ENCODE measurements at regions not wholly inside any gene's neighbourhood (a gene's known extent, or its start where the extent isn't known, plus 50 kb on each side); places are given as distances from the start of the nearest gene placed in this dataset.
"Not testable (repeated sequence)": the region's sequence is repeated elsewhere in the genome, so short reads cannot be mapped to it uniquely, and the experiment has no call there.

DNA sequence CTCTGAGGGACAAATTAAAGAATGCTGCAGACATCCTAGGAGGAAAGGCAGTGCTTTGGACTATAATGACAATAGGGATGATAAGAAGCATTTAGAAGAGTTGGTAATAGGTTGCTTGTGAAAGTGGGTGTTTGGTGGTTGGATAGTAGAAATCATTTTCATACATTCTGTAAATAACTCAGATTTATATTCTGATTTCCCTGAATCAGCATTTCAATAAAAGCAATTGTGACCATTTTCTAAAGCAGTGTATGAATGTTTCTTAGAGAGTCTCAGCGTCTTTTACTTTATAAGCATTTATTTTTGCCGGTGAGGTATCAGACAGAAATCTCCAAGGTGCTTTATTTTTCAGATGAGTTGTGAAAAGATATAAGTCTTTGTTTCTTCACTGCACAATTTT is 1099.0 kb upstream of the LRRTM1 start:
- no peak for DNase-seq (ENCODE audit: low read depth)

DNA sequence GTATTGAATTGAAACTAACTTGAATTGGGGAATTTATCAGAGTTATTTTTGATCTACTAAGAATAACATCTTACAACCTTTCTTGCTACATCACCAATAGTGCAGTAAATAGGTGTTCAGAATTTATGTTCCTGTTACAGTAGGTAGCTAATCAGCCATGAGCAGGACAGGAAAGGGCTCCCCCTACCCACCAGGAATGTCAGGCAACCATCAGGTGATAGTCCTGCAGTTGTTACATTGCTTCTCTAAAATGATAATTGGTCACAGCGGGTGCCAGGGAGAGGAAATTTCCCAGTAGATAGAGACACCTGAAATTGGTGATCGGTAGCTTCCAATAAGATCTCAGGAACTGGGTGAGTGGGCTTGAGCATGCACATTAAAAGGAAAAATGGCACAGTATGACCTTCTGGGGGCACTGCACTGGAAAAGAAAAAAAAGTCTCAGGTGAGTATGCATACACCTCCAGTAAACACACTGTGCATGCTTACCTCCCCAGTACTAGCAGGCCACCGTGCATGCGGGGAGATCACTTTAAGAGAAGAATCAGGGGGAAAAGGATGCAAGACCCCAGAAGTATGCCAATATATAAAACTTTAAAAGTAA is 1092.0 kb upstream of the LRRTM1 start:
- no peak for DNase-seq (ENCODE audit: low read depth)

DNA sequence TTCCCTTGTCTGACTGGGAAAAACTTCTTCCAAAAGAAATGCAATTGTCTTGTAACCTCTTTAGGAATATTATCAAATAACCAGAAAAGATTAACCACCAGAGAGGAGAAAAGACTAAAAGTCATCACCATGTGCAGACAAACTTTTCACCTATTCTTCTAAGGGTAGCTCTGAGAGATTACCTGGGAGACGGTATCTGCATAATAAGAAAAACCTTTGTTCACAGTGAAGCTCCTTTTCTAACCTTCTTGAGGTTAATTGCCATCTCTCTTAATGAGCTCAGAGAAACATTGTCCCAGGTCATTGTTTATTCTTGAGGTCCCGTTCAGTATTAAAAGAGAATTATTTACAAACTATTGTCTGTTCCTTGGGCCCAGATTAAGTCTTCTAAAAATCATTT is 1091.2 kb upstream of the LRRTM1 start:
- DNase-seq (ENCODE audit: low read depth): no peak

DNA sequence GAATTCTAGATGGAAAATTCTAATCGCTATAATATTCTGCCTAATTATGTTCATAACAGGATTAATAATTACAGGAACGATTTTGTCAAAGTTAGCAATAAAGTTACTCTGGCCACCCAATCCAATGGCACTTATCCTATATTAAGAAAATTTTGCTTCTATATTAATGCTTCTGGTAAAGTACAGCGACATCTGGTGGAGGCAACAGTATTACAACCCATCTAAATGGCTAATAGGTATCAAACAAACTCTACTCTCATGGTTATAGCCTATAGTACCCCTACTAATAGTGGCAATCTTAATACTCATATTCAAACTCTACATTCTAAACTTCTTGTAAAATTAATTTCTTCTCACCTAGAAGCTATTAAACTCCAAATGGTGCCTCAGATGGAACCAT is 1084.7 kb upstream of the LRRTM1 start:
- DNase-seq (ENCODE audit: low read depth): no peak

DNA sequence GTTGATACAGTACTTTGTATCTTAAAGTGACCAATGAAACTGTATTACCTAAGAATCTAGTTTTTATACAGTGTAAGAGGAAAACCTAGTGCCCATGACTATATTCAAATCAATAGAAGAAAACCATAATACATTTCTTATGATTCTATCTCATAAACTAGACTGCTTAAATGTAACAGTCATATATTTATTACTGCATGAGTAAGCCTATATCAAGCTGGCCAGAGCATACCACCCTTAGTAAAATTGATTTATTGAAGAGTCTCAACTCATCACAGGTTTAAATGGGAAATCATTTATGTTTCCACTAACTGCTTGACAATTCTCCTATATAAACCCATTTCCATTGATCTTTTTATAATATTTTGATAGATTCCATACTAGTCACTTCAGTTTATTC is 1059.2 kb upstream of the LRRTM1 start:
- no peak for DNase-seq (ENCODE audit: low read depth)

DNA sequence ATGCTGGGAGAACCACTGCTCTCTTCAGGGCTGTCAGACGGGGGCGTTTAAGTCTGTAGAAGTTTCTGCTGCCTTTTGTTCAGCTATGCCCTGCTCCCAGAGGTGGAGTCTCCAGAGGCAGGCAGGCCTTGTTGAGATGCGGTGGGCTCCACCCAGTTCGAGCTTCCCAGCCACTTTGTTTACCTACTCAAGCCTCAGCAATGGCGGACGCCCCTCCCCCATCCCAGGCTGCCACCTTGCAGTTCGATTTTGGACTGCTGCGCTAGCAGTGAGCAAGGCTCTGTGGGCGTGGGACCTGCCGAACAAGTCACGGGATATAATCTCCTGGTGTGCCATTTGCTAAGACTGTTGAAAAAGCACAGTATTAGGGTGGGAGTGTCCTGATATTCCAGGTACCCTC is 1057.9 kb upstream of the LRRTM1 start:
- not testable (repeated sequence) for DNase-seq (ENCODE audit: low read depth)

DNA sequence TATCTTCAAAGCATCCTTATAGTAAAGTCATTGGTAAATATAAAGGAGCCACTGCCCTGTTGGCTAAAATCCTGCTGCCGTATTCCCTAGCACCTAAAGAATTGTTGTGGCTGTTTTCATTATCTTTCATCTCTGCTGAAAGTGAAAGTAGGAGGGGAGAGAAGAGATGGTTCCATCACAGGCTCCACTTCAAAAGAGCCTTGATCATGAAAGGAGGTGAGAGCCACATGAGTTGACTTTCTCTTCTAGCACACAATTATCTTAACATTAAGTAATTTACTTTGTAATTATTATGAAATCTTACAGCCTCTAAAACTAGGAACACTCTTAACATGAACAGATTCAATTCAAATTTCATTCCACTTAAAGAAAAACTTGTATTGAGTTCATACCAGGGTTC is 1050.9 kb upstream of the LRRTM1 start:
- DNase-seq (ENCODE audit: low read depth): no peak

DNA sequence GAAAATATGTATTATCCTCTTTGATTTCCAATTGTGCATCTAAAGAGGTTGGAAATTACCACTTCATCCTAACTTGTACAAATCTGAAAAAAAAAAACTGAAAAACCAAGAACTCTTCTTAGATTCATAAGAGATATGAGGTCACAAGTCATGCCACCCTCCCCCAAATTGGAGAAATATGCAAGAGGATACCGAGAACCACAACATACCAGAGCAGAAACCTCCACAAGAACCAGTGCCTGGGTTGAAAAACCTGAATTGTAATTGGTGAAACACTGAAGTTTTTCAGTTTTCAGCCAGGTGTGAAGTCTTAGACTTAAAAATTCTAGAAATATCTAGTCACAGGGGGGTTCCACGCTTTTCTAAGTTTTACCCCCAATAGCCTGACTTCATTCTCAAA is 1029.5 kb upstream of the LRRTM1 start:
- DNase-seq (ENCODE audit: low read depth): no peak

DNA sequence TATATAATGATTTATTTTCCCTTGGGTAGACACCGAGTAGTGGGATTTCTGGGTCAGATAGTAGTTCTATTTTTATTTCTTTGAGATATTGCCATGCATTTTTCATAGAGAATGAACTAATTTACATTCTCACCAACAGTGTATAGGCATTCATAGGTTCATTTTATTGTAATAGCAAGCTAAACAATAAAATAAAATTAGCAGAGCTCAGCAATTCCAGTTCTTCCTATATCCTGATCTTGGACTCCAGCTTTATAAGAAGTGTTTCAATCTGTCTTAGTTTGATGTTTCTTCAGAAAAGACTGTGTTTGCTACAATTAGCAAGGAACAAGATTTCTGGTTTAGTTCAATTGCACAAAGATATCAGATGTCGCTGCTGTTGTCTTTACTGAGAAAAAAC is 1024.4 kb upstream of the LRRTM1 start:
- DNase-seq (ENCODE audit: low read depth): no peak

DNA sequence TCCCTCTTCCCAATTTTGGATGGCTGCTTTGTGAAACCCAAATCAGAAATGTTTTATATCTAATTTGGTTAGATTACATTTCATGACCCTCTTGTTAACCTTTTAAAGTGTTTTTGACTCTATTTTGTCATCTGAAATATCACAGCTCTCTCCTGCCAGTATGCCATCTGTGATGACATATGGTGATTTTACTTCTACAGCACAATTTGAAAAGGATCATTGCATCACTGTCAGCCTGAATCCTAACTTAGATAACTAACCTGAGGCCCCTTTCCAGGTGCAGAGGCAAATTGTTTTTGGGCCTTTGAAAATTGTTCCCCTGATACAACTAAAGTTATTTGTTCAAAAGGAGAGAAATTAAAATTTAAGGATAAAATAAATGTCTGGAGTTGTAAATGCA is 1023.4 kb upstream of the LRRTM1 start:
- no peak for DNase-seq (ENCODE audit: low read depth)

DNA sequence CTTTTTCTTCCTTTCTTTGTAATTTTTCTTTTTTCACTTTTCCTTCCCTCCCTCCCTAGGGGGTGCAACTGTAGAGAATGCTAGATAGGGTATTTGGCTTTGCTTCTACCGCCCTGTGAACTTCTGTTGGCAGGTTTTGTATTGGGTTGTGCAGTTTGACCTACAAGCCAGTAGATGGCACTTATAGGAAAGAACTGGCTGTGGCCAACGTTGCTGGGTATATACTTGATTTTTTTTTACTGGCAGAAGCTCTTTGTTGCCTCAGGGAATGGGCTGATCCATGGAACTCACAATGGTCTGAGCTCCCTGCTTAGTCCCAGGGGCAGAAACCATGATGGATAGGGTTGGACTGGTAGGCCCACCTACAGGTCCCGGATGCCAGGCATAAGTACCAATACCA is 1019.5 kb upstream of the LRRTM1 start:
- peak; percentile 32 for DNase-seq (ENCODE audit: low read depth)

DNA sequence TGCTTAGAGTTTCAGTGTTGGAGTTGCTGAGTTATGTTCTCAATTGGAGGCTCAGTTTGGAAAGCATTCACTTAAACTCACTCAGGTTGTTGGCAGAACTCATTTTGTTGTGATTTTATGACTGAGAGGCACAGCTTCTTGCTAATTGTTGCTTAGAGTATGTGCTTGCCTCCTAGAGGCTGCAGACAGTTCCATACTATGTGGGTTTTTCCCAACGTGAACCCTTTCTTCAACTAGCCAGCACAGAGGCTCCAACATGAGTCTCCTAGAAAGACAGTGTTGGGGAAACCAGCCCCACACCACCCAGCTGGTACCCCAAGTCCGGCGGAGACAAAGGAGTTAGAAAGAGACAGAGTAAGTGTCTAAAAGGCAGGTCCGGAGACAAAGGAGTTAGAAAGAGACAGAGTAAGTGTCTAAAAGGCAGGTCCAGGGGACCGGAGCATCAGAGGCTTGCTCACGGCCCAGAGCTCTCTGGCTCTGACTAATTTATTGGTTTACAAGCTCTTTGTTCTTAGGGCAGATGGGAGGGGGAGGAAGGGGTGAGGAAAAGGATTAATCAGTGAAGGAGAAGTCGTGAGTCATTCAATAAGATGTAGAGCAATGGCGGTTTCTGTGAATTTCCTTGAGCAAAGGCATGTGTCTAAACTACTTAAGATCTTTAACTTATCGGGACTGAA is 999.7 kb upstream of the LRRTM1 start:
- peak; percentile 34 for DNase-seq (ENCODE audit: low read depth)

DNA sequence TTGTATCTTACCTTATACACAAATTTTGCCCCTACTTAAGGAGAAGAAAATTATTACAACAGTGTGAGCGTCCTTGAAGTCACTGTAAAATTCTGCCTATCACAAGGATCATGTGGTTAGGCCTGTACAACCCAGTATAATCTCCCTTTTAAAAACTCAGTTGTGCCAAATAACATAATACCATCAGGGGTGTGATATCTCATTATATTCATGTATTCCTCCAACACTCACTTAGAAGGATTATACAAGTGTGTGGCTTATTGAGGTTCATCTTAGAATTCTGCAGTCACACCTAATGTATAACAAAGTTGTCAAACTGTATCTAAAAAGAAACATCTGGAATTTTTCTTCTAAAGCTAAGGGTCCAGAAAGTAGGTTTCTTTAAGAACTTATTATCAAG is 998.8 kb upstream of the LRRTM1 start:
- no peak for DNase-seq (ENCODE audit: low read depth)

DNA sequence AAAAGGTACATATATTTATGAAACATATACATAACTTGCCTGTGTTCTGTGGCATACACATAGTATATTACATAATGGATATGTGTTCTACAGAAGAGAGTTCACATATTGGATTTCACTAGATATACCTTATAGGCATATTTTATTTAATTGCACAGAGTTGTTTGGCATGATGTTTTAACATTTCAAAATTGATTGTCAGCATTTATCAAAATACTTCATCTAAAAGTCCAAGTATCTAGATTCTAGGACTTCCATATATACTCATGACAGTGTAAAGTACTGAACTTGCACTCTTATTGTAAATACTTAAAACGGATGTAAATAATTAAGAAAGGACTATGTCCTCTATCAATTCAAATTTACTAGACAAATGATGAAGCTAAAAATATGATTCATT is 995.3 kb upstream of the LRRTM1 start:
- DNase-seq (ENCODE audit: low read depth): no peak

DNA sequence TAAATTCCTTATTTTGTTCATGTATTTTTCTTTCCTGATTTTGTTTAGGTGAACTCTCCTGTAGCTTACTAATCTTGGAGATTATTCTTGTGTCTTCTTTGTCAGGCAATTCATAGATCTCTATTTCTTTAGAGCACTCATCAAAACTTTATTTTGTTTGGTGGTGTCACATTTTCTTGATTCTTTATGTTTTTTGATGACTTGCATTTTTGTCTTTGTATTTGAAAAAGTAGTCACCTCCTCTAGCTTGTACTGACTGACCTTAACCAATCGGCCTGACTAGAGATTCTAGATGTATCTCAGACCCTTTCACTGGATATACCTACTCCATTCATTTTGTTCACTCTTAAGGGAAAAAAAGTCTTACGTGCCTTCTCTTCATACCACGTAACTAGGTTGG is 986.3 kb upstream of the LRRTM1 start:
- no peak for DNase-seq (ENCODE audit: low read depth)

DNA sequence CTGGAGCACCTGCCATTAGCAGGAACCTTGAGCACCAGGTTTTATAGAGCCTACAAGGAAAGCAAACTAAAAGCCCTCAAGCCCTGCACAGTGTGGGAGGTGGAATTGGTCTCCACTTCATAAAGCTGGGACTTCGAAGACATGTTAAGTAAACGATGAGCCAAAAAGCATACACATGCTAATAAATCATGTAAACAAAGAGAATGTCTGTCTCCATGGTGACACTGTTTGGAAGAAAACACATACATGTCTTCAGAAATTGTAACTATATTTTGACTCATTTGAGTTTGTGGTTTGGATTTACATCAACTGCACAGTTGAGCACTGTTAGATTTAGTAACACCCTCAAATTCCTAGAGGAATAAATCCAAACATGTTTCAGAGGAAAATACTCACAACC is 978.5 kb upstream of the LRRTM1 start:
- peak; percentile 12 for DNase-seq (ENCODE audit: low read depth)

DNA sequence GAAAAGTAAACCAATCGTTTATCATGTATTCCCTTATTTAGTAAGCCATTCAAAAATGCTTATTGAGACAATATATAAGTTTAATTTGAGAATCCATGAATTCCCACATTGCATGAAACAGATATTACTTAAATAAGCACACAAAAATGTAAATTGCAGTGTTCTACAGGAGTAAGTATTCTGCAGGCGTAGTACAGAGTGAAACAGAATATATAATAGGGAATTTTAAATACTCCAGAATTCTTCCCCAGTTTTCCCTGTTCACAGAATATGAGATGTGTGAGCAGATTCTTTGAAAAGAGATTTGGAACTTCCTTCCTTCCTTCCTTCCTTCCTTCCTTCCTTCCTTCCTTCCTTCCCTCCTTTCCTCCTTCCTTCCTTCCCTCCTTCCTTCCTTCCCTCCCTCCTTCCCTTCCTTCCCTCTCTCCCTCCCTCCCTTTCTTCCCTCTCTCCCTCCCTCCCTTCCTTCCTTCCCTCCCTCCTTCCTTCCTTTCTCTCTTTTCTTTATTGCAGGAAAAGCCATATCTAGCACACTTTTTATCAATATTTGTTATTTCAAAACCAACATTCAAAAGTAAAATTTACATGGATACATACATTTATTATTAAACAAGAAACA is 977.7 kb upstream of the LRRTM1 start:
- no peak for DNase-seq (ENCODE audit: low read depth)

DNA sequence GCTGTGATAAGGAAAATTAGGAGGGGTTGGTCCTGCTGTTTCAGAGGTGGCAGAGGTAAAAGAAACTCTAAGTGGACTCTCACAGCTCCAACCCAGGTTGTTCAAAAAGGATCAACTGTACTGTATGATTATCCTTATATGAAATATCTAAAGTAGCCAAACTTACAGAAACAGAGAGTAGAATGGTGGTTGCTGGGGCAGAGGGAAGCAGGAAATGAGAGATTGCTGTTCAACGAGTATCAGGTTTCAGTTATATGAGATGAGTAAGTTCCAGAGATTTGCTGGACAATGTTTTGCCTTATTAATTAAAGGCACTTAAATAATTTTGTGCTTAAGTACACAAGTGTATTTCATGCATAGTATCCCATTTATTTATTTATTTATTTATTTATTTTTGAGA is 972.0 kb upstream of the LRRTM1 start:
- DNase-seq (ENCODE audit: low read depth): no peak

DNA sequence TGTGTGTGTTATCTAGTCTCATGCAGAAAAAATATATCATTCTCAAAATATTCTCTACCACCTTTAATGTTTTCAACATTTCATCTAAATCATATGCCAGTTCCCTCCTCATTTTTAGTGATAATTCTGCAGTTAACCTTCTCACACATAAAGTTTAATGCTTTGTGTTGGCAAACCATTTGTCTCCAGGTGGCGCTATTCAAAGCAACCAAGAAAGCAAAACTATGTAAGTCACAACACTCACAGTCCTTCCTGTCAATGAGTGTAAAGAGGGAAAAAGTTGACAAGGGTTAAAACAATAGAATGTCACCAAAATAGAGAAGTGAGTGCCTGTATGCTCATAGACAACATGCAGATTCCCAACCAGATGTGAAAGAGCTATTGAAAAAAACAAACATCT is 961.6 kb upstream of the LRRTM1 start:
- DNase-seq (ENCODE audit: low read depth): no peak

DNA sequence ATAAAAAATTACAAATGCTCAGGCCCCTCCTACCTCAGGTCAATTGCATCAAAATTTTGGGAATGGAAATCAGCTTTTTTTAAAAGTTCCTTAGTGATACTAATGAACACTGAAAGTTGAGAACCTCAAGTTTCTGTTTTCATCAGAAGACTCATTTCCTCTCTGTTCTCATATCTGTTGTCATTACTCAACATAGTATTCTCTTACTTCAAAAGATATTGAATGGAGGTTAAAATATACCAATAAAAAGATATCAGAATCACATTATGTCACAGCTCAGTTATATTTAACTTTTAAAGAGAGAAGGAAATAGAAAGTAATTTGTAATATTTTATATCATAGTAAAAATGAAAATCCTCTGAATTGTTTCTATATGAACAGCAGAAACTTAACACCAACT is 959.4 kb upstream of the LRRTM1 start:
- no peak for DNase-seq (ENCODE audit: low read depth)

DNA sequence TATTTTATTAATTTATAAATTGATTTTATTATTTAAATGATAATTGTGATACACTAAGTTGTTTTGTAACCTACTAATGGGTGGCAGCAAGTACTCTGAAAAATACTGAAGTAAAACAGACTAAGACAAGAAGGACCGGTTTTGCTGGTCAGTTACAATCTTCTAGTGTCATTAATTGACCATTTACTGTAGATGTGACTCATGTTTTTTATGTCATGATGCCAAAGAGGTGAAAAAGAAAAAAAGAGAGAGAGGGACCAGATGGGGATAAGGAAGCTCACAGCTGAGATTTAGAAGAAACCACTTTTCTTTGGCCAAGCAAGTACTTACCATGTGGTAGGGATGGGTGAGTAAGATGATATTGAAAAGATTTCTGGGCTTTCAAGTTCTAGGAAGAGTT is 955.8 kb upstream of the LRRTM1 start:
- peak; percentile 2 for DNase-seq (ENCODE audit: low read depth)

DNA sequence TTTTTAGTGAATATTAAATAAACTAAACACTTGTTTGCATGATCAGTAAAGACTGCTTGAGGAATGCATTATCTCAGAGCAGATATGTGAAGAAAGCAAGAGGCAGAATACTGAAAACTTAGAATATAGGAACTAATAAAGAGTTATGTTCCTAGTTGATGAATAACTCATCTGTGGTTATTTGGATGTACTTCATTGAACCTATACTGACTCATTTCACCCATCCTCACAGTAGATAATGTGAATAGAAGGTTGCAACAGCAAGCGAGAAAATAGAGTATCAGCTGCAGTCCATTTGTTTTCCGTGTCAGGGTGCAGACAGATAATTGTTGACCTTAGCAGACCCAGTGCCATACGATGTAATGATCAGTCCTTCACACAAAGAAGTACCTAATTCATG is 945.7 kb upstream of the LRRTM1 start:
- DNase-seq (ENCODE audit: low read depth): no peak

DNA sequence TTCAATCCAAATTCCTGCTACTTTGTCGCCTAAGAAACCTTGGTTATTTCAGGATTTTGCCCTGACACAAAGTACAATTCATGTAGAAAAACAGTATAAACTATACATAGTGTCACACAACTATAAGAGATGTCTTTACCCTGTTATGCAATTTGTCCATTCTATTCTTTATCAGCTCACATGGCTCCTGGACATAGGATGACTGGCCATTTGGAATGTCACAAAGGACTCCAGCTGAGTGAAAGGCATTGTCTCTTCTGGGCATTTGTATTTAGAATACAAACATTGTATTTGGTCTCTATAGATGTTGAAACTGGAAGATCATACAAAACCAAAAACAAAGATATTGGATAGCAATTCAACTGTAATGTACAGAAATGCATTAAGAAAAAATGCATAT is 944.6 kb upstream of the LRRTM1 start:
- no peak for DNase-seq (ENCODE audit: low read depth)

DNA sequence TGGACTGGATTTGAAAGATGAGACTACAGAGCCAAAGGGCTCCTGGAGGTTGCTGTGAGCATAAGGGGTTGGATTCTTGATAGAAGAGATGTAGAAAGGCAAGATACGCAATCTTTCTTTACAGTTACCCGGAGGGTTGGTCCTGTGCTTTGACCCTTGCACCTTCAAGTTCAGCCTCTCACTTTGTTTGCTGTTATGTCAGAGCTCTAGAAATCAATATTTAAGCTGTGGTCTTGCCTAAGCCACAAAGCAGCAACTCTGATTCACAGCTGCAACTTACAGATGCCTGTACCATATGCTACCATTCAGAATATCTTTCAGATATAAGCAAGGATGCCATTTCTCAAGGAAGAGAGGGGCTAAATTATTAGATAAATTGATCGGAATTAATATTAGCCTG is 943.1 kb upstream of the LRRTM1 start:
- DNase-seq (ENCODE audit: low read depth): no peak

Data from M059J (cell line).